Hypothalamus (tissue), 51 donors: ENCODE measurements at regions not wholly inside any gene's neighbourhood (a gene's known extent, or its start where the extent isn't known, plus 50 kb on each side); places are given as distances from the start of the nearest gene placed in this dataset.
"Not testable (repeated sequence)": the region's sequence is repeated elsewhere in the genome, so short reads cannot be mapped to it uniquely, and the experiment has no call there.

Experiments used
- DNase-seq, 51 donors: peaks; one replicate each; lab custom pipeline; 2025; lab: John Stamatoyannopoulos, UW

- DNase-seq = no peak
Measured at GRCh38 chr2:19111354-19111753, 247.1 kb downstream of the OSR1 start.

- peak in 4 of 51 donors; percentile 4 to 47 (median 13) for DNase-seq
Measured at GRCh38 chr2:19109518-19109917, 248.9 kb downstream of the OSR1 start.

DNA sequence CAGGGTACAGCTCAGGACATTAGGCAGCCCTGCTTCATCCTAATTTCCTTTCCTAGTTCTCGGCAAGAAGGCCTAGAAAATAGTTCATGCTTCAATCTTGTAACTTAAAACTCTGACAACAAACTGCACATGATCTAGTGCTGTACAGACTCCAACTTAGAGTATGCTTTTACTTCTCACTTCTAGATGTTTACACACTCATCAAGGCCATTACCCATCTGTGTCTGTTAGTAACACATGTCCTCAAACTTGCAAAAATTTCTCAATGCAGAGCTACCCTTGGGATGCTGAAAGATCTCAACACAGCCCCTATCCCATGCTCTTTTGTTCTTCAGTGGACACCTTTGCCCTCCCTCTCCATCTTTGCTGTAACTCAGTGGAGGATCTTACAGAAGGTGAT lies 252.0 kb downstream of the OSR1 start:
- DNase-seq = no peak

DNA sequence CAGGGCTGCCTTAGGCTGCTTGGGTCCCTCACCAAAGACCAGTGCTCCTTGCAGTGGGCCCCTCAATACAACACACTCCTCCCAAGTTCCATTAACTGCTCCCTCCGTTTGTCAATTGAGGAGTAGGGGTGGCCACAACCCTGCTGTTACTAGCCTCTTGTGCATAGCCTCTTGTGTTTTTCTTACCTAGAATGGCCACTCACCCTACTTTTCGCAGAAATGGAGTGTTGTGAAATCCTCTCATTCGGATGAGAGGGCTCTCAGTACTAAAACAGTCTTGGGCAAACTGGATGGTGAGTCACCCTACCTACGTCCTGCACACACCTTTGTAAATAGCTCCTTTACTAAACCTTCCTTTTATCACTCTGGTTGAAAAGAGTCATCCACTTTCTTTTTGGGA lies 253.9 kb downstream of the OSR1 start:
- DNase-seq = no peak

DNA sequence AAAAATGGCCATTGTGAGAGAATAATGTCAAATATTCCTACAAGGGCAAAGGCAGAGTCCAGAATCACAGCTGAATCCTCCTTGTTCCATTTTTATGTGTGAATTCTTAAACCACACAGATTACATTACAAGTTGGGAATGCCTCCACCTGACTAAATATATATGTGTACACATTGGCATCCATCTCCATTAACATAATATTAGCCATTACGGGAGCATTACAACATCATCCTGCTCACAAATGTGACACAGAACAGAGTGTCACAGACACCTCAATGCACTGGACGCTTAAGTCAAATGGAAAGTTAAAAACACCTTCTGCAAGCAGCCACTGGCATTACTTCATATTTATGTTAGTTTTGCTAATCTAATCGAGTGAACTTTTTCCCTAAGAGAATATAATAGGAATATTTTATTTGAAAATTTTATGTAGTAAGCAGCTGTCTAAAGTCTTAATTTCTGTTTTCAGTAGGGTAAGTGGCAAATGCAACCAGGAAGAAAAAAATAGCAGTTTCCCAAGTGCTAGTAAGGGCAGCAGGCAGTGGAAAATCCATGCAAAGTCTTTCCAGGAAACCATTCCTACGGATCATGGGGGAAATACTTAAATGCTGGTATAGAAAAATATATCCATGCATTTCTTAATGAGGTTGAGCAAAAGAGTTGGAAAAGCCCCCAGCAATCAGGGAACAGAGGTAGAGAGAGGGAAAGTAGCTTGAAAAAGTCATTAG lies 255.6 kb downstream of the OSR1 start:
- DNase-seq = no peak

DNA sequence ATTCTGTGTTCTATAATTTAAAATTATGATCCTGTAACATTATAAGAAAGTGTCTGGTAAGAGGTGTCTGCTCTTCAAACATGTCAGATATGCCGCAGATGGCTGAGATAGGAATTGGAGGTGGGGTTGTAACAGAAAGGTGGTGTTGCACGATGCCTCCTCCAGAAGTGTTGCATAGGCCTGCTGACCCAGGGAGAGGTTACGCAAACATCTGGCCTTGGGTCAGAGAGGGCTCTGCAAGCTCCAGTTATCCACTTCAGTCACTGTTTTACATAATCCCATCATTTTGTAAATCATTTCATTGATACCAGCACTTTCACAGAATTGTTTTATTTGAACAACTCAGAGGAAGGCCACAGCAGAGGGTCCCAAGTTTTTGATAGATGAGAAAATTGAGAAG lies 256.5 kb downstream of the OSR1 start:
- DNase-seq = no peak

DNA sequence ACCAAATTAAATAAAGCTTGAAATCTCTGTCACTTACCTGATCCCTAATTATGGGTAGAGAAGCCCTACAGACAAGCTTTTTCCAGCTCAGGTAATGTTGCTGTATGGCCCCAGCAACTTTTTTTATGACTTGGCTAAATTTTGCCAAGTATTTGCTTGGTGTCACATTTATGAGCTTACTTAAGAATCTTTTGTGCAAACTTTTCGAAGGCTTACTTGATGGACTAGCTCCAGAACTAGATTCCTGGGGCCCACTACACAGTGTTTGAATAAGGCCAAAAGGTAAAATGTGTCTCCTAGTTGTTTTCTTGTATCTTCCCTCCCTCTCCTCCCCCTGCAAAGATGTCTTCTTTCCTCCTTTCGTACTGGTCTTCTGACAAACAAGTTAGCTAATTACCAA lies 257.9 kb downstream of the OSR1 start:
- DNase-seq = no peak

GRCh38 chr2:19099181-19099580 lies 259.2 kb downstream of the OSR1 start:
- DNase-seq = no peak

DNA sequence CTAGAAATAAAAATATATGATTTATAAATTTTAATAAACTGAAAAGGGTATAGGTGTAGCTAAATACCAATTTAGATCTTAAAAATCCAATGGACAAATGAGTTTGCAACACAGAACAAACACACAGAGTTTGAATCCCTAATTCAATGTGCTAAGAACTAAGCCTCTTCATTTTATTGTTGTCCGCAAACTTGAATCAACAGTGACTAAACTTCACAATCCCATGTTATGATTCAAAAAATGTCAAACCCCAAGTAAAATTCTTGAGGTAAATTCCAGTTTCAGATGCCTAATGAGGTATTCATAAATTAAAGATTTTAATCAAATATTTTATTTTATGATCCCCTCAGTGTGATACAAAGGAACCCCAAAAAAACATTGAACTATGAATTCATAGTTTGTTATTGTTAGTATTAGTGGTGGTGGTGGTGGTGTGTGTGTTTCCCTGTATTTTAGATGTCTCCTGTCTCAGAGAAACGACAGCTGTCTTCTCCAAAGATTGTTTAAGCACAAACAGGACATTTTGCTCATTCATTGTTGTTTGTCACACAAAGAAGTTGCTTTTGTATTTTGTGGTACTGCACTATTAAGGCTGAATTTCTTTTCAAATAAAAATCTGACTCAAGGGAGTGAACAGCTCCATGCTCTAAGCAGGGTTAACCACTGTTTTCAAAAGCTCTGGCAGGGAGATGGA lies 259.8 kb downstream of the OSR1 start:
- DNase-seq = no peak

GRCh38 chr2:19089476-19089875 lies 268.9 kb downstream of the OSR1 start:
- DNase-seq = not testable (repeated sequence)

DNA sequence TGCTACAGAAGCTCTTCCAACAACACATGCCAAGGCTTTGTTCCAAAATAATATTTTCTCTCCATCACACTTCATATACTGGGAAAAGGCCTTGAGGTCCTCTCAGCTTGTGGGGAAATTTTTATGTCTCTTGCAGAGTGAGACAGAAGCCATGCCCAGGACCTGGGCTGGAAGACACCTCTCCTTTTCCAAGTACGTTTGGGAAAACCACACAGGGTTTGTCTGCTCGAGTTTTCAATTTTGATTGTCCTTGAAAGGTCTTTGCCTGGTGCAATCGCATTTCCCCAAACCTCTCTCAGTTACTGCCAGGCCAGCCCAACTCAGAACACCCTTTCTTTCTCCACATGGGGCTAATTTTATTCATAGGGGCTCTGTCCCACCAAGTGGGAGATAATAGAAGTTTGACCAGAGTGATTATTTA lies 272.2 kb downstream of the OSR1 start:
- no peak for DNase-seq

DNA sequence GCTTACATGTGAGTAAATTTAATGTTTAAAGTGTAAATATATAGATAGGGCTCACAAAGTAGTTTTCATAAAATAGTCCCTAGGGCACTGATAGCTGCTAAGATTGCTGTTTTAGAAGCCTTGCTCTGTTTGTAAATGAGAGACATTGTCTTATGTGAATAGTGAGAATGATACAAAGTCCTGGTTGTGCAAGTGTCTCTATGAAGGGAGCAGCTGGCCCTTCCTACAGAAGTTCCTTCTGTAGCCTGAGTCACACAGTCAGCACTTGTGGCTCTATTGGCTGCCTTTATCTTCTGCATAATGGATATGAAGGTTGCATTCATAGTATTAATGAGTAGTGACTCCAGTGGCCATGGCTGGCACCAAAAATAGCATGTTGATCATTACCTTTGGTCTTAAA lies 279.7 kb downstream of the OSR1 start:
- peak in 13 of 51 donors; percentile 1 to 33 (median 13) for DNase-seq

DNA sequence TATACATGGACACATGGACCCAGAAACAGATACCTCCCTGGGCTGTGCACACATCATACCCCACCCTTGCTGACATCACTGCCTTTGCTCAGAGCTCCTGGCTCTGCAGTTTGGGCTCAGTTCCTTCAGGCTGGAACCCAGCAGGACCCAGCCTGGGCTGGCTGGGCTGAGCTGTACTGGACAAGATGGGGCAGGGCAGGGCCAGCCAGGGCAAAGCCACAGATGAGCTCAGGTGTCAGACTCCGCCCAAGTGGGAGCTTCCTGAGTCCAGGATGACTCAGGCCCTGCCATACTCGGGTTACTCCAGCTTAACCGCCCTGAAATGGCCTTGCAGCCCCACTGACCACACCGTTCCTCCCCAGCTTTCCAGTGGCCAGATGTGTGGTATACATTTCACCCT lies 284.9 kb downstream of the OSR1 start:
- DNase-seq = no peak

DNA sequence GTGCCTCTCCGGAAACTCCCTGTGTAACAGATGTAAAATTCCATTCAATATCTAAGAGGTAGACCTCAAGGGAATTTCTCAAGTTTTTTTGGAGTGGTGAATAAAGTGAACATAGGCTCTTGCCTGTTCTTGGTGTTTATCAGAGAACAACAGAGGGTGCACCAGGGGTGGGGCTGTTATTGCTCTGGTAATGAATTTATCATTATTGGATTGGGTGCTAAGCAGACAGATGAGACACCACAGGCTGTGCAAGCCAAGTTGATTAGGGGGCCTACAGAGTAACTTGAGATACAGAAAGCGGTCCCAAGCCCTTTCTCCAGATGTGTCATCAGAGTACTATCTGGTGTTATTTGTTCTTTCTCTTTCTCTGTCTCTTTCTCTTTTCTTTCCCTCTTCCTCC lies 286.3 kb downstream of the OSR1 start:
- no peak for DNase-seq

DNA sequence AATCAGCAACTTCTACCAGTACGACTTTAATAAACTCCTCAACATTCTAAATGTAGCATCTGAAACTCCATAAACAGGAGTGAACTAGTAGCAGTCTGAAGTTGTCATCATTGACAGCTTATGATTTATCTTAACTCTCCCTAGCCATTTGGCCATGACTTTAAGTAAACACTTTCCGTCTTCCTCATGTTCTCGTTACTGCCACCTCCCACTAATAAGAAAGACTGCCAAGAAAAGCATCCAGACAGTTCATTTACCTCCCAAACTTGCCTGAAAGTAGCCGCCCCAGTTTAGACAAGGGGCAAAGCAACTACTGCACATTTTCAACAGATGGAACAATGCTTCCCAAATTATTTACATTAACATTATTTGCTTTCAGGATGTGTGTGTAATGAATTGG lies 287.5 kb downstream of the OSR1 start:
- no peak for DNase-seq

GRCh38 chr2:19068206-19068605 lies 290.2 kb downstream of the OSR1 start:
- no peak for DNase-seq

- DNase-seq = no peak
Measured at GRCh38 chr2:19062370-19062769, 296.1 kb downstream of the OSR1 start.

- DNase-seq = no peak
Measured at GRCh38 chr2:19059076-19059475, 299.3 kb downstream of the OSR1 start.

- no peak for DNase-seq
Measured at GRCh38 chr2:19051203-19051831, 307.1 kb downstream of the OSR1 start.

- DNase-seq = no peak
Measured at GRCh38 chr2:19050354-19050753, 308.1 kb downstream of the OSR1 start.

DNA sequence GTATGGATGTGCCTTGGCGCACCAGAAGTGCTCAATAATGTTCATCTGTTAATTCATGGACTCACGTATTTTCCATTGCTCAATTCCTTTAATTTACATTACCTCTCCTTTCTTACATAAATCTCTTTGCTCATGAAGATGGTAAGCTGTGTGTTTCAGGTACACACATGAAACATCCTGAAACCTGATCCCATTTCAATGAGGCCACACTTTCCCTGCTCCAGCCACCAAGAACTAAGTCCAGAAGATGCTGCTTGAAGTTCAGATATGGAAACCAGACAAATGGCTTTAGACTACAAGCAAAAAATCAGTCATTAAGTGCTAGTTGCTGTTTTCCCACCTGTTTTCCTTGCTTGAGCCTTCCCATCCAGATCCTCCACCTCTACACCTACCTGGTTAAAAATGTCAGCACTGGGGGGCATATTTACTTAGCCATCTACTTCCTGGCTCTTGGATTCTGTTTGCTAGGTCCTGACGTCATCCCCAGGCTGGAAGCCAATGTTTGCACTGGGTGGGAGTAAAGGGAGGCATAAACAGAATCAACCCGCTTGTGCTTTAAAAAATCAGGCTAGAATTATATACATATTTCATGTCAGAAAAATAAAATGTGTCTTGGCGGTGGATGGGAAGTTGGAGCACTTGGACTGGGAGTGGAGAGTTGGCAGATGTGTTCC lies 309.7 kb downstream of the OSR1 start:
- DNase-seq = peak in 1 of 51 donors; percentile 7
